ENCODE measurements at regions not wholly inside any gene's neighbourhood (a gene's known extent, or its start where the extent isn't known, plus 50 kb on each side); places are given as distances from the start of the nearest gene placed in this dataset.

DNA sequence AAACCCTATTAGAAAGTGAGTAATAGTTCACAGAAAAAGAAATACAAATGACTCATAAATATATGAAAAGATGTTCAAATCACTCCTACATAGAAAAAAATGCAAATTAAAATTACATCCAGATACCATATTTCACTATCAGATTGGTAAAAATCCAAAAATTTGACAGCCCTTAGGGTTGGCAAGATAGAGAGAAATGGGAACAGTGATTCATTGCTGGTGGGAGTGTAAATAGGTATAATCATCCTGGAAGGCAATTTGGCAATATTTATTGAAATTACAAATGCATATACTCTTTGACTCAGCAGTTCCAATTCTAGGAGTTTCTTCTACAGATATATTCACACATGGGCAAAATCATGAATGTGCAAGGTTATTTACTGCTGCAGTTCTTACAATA lies 273.5 kb downstream of the NR2F1-AS1 start:
- FAIRE-seq (no peak), DNase-seq (ENCODE audit: low read depth, low spot score) (peak; percentile 55)
- no peaks in the 10 kb centered on the region for H4K20me1 ChIP-seq (replicated peaks; ENCODE audit: control insufficient read depth, extremely low read depth, insufficient read depth, low read length)
- no TSS peak for BruUV-seq (replicated peaks)
- H3K9me3 ChIP-seq (replicated peaks; ENCODE audit: control insufficient read depth, insufficient read depth, low read length), result no peaks in the 10 kb centered on the region
- H3K9me1 ChIP-seq (replicated peaks; ENCODE audit: control insufficient read depth, extremely low read depth, insufficient read depth, low read length), result no peaks in the 10 kb centered on the region
- no peak overlapping the region for H3K4me3 ChIP-seq (replicated peaks in 1 of 3; ENCODE audit: insufficient read depth in 1 of 3, low read depth in 1 of 3, low read length in 3 of 3)
- H3K36me3 ChIP-seq (ENCODE audit: control insufficient read depth in 2 of 2, extremely low read depth in 1 of 2, insufficient read depth in 2 of 2, low read length in 2 of 2), result no peaks in the 10 kb centered on the region
- H3K27ac ChIP-seq (ENCODE audit: insufficient read depth, low read depth, low read length), result no peak overlapping the region
- no peaks in the 10 kb centered on the region for H3K79me2 ChIP-seq (ENCODE audit: control insufficient read depth, insufficient read depth, low read length)
- no peak overlapping the region for H3K9ac ChIP-seq (replicated peaks; ENCODE audit: extremely low read depth, insufficient read depth, low read length)
- dilution Hi-C loops (cut with MboI; ENCODE audit: extremely low pct_ligation_motif_present, low sequenced_read_pairs) (no loop called here), intact Hi-C loops (cut with micrococcal nuclease) (loop anchor here (2.0 kb wide), 1 partner anchor 13 kb away; no protein-coding TSS in a partner anchor)
- no peak overlapping the region for H3K4me2 ChIP-seq (ENCODE audit: insufficient read depth, low read length)
- ChIA-PET CTCF (no interaction called here), POLR2A (no interaction called here)
- H3K4me1 ChIP-seq (ENCODE audit: control insufficient read depth, extremely low read depth, insufficient read depth, low read length), result peaks cover 8% of the 10 kb centered on the region
- H2AFZ ChIP-seq (ENCODE audit: low read depth, low read length), result no peak overlapping the region
- H3K27me3 ChIP-seq (ENCODE audit: control insufficient read depth in 2 of 2, insufficient read depth in 2 of 2, low read length in 2 of 2), result no peaks in the 10 kb centered on the region
- TF ChIP-seq, protein P1, sequence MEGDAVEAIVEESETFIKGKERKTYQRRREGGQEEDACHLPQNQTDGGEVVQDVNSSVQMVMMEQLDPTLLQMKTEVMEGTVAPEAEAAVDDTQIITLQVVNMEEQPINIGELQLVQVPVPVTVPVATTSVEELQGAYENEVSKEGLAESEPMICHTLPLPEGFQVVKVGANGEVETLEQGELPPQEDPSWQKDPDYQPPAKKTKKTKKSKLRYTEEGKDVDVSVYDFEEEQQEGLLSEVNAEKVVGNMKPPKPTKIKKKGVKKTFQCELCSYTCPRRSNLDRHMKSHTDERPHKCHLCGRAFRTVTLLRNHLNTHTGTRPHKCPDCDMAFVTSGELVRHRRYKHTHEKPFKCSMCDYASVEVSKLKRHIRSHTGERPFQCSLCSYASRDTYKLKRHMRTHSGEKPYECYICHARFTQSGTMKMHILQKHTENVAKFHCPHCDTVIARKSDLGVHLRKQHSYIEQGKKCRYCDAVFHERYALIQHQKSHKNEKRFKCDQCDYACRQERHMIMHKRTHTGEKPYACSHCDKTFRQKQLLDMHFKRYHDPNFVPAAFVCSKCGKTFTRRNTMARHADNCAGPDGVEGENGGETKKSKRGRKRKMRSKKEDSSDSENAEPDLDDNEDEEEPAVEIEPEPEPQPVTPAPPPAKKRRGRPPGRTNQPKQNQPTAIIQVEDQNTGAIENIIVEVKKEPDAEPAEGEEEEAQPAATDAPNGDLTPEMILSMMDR (IDR thresholded peaks at IDR 0.05; ENCODE audit: extremely low read depth in 1 of 2, insufficient read depth in 1 of 2, low read depth in 1 of 2, low read length in 2 of 2), result no peak
- no peak for TF ChIP-seq POLR2A (IDR thresholded peaks at IDR 0.05; ENCODE audit: low read depth, low read length)
- no peak for TF ChIP-seq FOS (IDR thresholded peaks at IDR 0.05; ENCODE audit: borderline replicate concordance, insufficient read depth, low read length)
- TF ChIP-seq MYC (IDR thresholded peaks at IDR 0.05; ENCODE audit: low read depth, low read length), result no peak
- no peak for TF ChIP-seq JUN (IDR thresholded peaks at IDR 0.05; ENCODE audit: borderline replicate concordance, insufficient read depth, insufficient read length, low read depth)
- TF ChIP-seq GATA2 (IDR thresholded peaks at IDR 0.05; ENCODE audit: insufficient read depth, insufficient read length, low read depth, low read length), result no peak

DNA sequence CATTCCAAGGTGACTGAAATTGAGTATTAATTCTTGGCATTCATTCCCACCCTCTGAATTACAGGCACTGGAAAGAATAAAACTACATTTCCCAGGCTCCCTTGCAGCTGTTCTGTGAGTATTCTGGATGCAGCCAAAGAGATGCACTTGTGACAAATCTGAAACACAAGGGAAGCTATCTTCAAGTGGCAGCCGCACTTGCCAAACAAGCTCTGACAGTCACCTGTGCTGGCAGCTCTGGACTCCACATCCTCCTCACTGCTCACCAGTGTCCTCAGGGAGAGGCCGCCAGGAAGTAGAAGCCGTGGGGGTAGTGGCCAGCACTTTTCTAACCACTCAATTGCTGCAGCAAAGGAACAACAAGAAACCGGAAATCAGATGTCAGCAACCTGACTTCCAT lies 275.0 kb downstream of the NR2F1-AS1 start:
- FAIRE-seq (no peak), DNase-seq (ENCODE audit: low read depth, low spot score) (no peak)
- H3K36me3 ChIP-seq (ENCODE audit: control insufficient read depth in 2 of 2, extremely low read depth in 1 of 2, insufficient read depth in 2 of 2, low read length in 2 of 2), result no peaks in the 10 kb centered on the region
- no peaks in the 10 kb centered on the region for H3K9me1 ChIP-seq (replicated peaks; ENCODE audit: control insufficient read depth, extremely low read depth, insufficient read depth, low read length)
- dilution Hi-C loops (cut with MboI; ENCODE audit: extremely low pct_ligation_motif_present, low sequenced_read_pairs), result no loop called here
- H3K27me3 ChIP-seq (ENCODE audit: control insufficient read depth in 2 of 2, insufficient read depth in 2 of 2, low read length in 2 of 2), result no peaks in the 10 kb centered on the region
- intact Hi-C loops (cut with micrococcal nuclease), result loop anchor here (2.0 kb wide), 1 partner anchor 15 kb away; no protein-coding TSS in a partner anchor
- H3K9me3 ChIP-seq (replicated peaks; ENCODE audit: control insufficient read depth, insufficient read depth, low read length), result no peaks in the 10 kb centered on the region
- no peaks in the 10 kb centered on the region for H3K79me2 ChIP-seq (ENCODE audit: control insufficient read depth, insufficient read depth, low read length)
- H3K27ac ChIP-seq (ENCODE audit: insufficient read depth, low read depth, low read length), result no peak overlapping the region
- H2AFZ ChIP-seq (ENCODE audit: low read depth, low read length), result peak overlapping the region; percentile 5
- no peak overlapping the region for H3K9ac ChIP-seq (replicated peaks; ENCODE audit: extremely low read depth, insufficient read depth, low read length)
- H3K4me1 ChIP-seq (ENCODE audit: control insufficient read depth, extremely low read depth, insufficient read depth, low read length), result peaks cover 8% of the 10 kb centered on the region
- H3K4me3 ChIP-seq (replicated peaks in 1 of 3; ENCODE audit: insufficient read depth in 1 of 3, low read depth in 1 of 3, low read length in 3 of 3), result no peak overlapping the region
- H4K20me1 ChIP-seq (replicated peaks; ENCODE audit: control insufficient read depth, extremely low read depth, insufficient read depth, low read length), result no peaks in the 10 kb centered on the region
- no peak overlapping the region for H3K4me2 ChIP-seq (ENCODE audit: insufficient read depth, low read length)
- CTCF ChIA-PET, result interaction anchor here (0.6 to 0.9 kb wide), 2 partner anchors 27 to 53 kb away, joined by 3 read pairs; no protein-coding TSS in a partner anchor
- TF ChIP-seq, protein P2, sequence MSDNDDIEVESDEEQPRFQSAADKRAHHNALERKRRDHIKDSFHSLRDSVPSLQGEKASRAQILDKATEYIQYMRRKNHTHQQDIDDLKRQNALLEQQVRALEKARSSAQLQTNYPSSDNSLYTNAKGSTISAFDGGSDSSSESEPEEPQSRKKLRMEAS (IDR thresholded peaks at IDR 0.05; ENCODE audit: insufficient read depth, insufficient read length), result no peak
- TF ChIP-seq POLR2AphosphoS5 (IDR thresholded peaks at IDR 0.05; ENCODE audit: insufficient read depth, low read depth, low read length), result no peak
- TF ChIP-seq GATA2 (IDR thresholded peaks at IDR 0.05; ENCODE audit: insufficient read depth, insufficient read length, low read depth, low read length), result no peak
- TF ChIP-seq MYC (IDR thresholded peaks at IDR 0.05; ENCODE audit: low read depth, low read length), result no peak
- TF ChIP-seq POLR2A (IDR thresholded peaks at IDR 0.05; ENCODE audit: low read depth, low read length), result no peak
- no peak for TF ChIP-seq EZH2 (IDR thresholded peaks at IDR 0.05; ENCODE audit: borderline replicate concordance, low read depth, low read length, severe bottlenecking)
- TF ChIP-seq FOS (IDR thresholded peaks at IDR 0.05; ENCODE audit: borderline replicate concordance, insufficient read depth, low read length), result no peak
- TF ChIP-seq, protein P1 (IDR thresholded peaks at IDR 0.05; ENCODE audit: extremely low read depth in 1 of 2, insufficient read depth in 1 of 2, low read depth in 1 of 2, low read length in 2 of 2), result no peak
- no peak for TF ChIP-seq JUN (IDR thresholded peaks at IDR 0.05; ENCODE audit: borderline replicate concordance, insufficient read depth, insufficient read length, low read depth)
- no TSS peak for BruUV-seq (replicated peaks)
- POLR2A ChIA-PET, result no interaction called here

All from endothelial cell of umbilical vein (primary cell).